Endothelial cell (in vitro differentiated cells): ENCODE measurements at regions not wholly inside any gene's neighbourhood (a gene's known extent, or its start where the extent isn't known, plus 50 kb on each side); places are given as distances from the start of the nearest gene placed in this dataset.

Experiments
- DNase-seq: peaks from one replicate; pipeline ENCODE4 v3.0.0; 2021; ENCODE audit warnings: low spot score
- H3K27ac Mint-ChIP-seq: one replicate; pipeline ENCODE4 v1.8.0; 2021; ENCODE audit warnings: mixed read lengths, inconsistent platforms; ENCODE audit not compliant: unreplicated experiment
- H3K27me3 Mint-ChIP-seq: one replicate; pipeline ENCODE4 v1.8.0; 2021; ENCODE audit warnings: mild to moderate bottlenecking, moderate library complexity, mixed read lengths, inconsistent platforms; ENCODE audit not compliant: unreplicated experiment
- H3K36me3 Mint-ChIP-seq: one replicate; pipeline ENCODE4 v1.8.0; 2021; ENCODE audit warnings: mild to moderate bottlenecking, low read depth, mixed read lengths, inconsistent platforms; ENCODE audit not compliant: unreplicated experiment
- H3K4me1 Mint-ChIP-seq: one replicate; pipeline ENCODE4 v1.8.0; 2021; ENCODE audit warnings: mild to moderate bottlenecking, mixed read lengths, inconsistent platforms; ENCODE audit not compliant: unreplicated experiment
- H3K4me3 Mint-ChIP-seq: one replicate; pipeline ENCODE4 v1.8.0; 2021; ENCODE audit warnings: mild to moderate bottlenecking, mixed read lengths, inconsistent platforms; ENCODE audit not compliant: unreplicated experiment
- H3K9me3 Mint-ChIP-seq: one replicate; pipeline ENCODE4 v1.8.0; 2021; ENCODE audit warnings: mixed read lengths, inconsistent platforms; ENCODE audit not compliant: unreplicated experiment
- TF ChIP-seq, protein P1 (sequence below): fragments of 200-600 bp; sonication (generic); IDR thresholded peaks from one replicate; pipeline ENCODE4 v1.5.0; 2021; ENCODE audit warnings: antibody characterized with exemption; ENCODE audit not compliant: unreplicated experiment

DNA sequence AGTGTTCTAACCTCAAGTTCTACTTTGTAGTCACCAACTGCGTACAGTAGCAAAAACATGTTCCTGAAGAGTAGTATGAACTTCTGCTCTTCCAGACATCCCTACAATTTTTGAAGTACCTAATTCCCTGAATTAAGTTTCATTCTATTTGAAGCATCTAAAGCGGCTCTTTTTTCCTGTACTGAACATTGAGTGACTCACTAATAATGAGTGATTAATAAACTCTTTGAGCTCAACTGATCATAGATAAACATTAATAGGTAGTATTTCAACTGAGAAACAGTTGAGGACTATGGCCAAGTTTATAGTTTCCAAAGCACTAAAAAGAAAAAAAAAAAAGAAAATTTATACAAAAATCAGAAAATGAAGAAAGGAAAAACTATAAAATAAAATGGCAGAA, 683.1 kb downstream of the LTN1 start:
- Mint-ChIP-seq H3K27me3 (no peaks in the 10 kb centered on the region), H3K27ac (no peak overlapping the region), H3K4me3 (no peak overlapping the region), H3K9me3 (no peaks in the 10 kb centered on the region), H3K36me3 (no peaks in the 10 kb centered on the region), H3K4me1 (no peaks in the 10 kb centered on the region)
- TF ChIP-seq, protein P1, sequence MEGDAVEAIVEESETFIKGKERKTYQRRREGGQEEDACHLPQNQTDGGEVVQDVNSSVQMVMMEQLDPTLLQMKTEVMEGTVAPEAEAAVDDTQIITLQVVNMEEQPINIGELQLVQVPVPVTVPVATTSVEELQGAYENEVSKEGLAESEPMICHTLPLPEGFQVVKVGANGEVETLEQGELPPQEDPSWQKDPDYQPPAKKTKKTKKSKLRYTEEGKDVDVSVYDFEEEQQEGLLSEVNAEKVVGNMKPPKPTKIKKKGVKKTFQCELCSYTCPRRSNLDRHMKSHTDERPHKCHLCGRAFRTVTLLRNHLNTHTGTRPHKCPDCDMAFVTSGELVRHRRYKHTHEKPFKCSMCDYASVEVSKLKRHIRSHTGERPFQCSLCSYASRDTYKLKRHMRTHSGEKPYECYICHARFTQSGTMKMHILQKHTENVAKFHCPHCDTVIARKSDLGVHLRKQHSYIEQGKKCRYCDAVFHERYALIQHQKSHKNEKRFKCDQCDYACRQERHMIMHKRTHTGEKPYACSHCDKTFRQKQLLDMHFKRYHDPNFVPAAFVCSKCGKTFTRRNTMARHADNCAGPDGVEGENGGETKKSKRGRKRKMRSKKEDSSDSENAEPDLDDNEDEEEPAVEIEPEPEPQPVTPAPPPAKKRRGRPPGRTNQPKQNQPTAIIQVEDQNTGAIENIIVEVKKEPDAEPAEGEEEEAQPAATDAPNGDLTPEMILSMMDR, result no peak
- no peak for DNase-seq

DNA sequence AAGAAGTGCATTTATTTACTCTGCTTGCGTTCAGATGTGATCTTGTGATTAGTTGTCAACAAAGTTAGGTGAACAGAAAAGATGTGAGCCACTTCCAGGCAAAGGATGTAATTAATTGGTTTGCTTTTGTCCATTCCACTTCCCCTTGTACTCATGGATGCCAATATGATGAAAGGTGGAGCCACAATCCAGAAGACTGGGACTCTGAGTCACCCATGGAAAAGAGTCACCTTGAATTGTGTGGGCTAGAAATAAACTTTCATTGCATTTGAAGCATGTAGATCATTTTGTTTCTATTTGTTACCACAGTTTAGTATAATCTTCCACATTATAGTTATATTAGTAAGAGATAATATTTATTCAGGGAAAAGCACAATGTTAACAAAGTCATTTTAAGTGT, 684.2 kb downstream of the LTN1 start:
- no peaks in the 10 kb centered on the region for H3K27me3 Mint-ChIP-seq
- DNase-seq, result no peak
- no peaks in the 10 kb centered on the region for H3K9me3 Mint-ChIP-seq
- no peak overlapping the region for H3K27ac Mint-ChIP-seq
- no peaks in the 10 kb centered on the region for H3K4me1 Mint-ChIP-seq
- TF ChIP-seq, protein P1, result no peak
- H3K36me3 Mint-ChIP-seq, result no peaks in the 10 kb centered on the region
- no peak overlapping the region for H3K4me3 Mint-ChIP-seq

DNA sequence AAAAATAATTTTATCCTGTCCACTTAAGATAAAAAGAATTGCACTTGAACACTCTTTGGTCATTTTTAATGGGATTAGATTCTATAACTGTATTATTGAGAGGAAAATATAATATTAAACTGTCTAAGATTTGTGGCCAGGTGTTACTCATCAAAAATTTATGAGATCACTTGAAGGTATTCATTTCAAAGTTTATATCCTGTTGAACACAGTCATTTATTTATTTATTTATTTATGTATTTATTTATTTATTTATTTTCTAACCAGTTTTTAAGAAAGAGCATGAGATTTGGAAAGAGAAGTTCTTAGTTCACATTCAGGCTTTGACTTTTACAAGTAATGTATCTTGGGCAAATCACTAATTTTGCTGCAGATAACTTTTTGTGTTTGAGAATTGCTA, 692.7 kb downstream of the LTN1 start:
- peaks cover 3% of the 10 kb centered on the region for H3K27me3 Mint-ChIP-seq
- no peaks in the 10 kb centered on the region for H3K9me3 Mint-ChIP-seq
- no peaks in the 10 kb centered on the region for H3K4me1 Mint-ChIP-seq
- H3K27ac Mint-ChIP-seq, result no peak overlapping the region
- DNase-seq, result no peak
- no peak overlapping the region for H3K4me3 Mint-ChIP-seq
- peaks cover 4% of the 10 kb centered on the region for H3K36me3 Mint-ChIP-seq
- TF ChIP-seq, protein P1, result no peak

DNA sequence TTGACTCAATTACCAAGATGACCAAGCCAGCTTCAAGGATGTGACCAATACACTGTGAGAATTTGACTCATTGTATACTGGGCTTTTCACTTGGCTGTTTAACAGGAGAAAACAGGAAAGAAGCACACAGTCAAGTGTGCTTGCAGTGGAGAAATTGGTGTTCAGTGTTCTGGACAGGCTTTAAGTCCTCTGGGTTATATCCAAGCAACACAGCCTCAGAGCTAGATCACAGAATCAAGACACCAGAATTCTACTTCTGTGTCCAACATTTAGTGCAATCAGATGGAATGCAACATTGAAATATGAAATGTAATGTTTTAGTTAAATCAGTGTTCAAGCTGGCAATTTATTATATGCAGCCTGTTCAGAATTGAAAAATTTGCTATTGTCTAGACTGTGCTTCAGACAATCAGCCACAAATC, 694.4 kb downstream of the LTN1 start:
- H3K27me3 Mint-ChIP-seq, result peaks cover 3% of the 10 kb centered on the region
- peaks cover 4% of the 10 kb centered on the region for H3K36me3 Mint-ChIP-seq
- H3K4me1 Mint-ChIP-seq, result no peaks in the 10 kb centered on the region
- H3K27ac Mint-ChIP-seq, result no peak overlapping the region
- H3K4me3 Mint-ChIP-seq, result no peak overlapping the region
- TF ChIP-seq, protein P1, result no peak
- no peak for DNase-seq
- H3K9me3 Mint-ChIP-seq, result no peaks in the 10 kb centered on the region

DNA sequence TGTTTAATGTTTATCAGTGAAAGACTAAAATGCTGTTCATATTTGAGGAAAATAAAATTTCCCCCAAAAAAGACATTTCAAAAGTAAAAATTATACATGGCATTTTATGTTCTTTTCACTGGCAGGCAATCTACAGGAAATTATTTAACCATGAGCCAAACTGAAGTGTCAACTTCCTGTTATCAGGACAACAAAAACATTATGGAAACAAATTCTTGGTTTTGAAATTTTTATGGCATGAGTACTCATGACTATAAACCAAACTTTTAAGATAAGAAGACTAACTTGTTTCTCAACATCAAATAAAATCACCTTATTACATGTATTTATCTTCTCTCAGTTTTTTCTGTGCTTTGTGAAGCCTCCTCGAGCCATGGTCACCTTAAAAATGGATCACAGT, 698.6 kb downstream of the LTN1 start:
- Mint-ChIP-seq H3K4me3 (no peak overlapping the region), H3K27ac (no peak overlapping the region), H3K36me3 (no peaks in the 10 kb centered on the region), H3K4me1 (no peaks in the 10 kb centered on the region), H3K27me3 (peaks cover under 1% of the 10 kb centered on the region), H3K9me3 (no peaks in the 10 kb centered on the region)
- TF ChIP-seq, protein P1, result no peak
- DNase-seq, result no peak
